PC-9 (cell line): ENCODE measurements at regions not wholly inside any gene's neighbourhood (a gene's known extent, or its start where the extent isn't known, plus 50 kb on each side); places are given as distances from the start of the nearest gene placed in this dataset.

ENCODE experiments used
- CTCF ChIP-seq: fragments of 200-600 bp; sonication (generic); conservative IDR thresholded peaks from 2 replicates; pipeline ENCODE4 v1.6.1; 2017; ENCODE audit warnings: mixed run types, antibody characterized with exemption, mild to moderate bottlenecking, moderate library complexity
- EZH2 ChIP-seq: fragments of 200-600 bp; sonication (generic); IDR thresholded peaks from 2 replicates; pipeline ENCODE4 v1.8.0; 2017; ENCODE audit warnings: antibody characterized with exemption, low read depth

DNA sequence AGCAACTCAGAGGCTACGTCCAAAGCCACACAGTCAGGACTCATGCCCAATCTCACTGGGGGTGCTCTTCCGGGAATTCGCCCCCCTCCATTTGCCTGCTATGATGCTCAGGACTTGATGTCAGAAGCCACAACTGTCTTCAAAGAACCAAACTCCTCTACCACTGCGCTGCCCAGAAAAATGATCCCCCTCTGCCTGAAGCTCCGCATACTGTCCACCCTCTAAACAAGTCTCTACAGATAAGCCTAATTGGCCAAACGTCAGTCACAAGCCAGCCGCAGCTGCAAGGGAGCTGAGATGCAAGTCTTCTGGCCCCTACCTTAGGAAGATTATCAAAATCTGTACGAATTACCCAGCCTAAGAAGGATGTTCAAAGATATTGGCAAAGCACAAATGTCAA is 294.6 kb downstream of the BUD13 start:
- TF ChIP-seq CTCF (no peak), EZH2 (no peak)
